ENCODE measurements at regions not wholly inside any gene's neighbourhood (a gene's known extent, or its start where the extent isn't known, plus 50 kb on each side); places are given as distances from the start of the nearest gene placed in this dataset.

- TF ChIP-seq EZH2 (IDR thresholded peaks at IDR 0.05; ENCODE audit: low read length, missing control alignments) (no peak), CTCF (conservative IDR thresholded peaks at IDR 0.05 in 1 of 2, IDR thresholded peaks at IDR 0.05 in 1 of 2; ENCODE audit: low read depth in 1 of 2, low read length in 2 of 2) (no peak)
These were observed 351.4 kb upstream of the NPVF start for GRCh38 chr7:25579778-25580075.
